NCI-H1436 (cell line): ENCODE measurements at regions not wholly inside any gene's neighbourhood (a gene's known extent, or its start where the extent isn't known, plus 50 kb on each side); places are given as distances from the start of the nearest gene placed in this dataset.

Experiments
- DNase-seq: peaks from one replicate; lab custom pipeline; 2025; lab: John Stamatoyannopoulos, UW

- DNase-seq = no peak
Measured at GRCh38 chr18:22114526-22115321, 54.7 kb upstream of the GATA6 start.

- DNase-seq = no peak
Measured at GRCh38 chr18:22115573-22115972, 53.8 kb upstream of the GATA6 start.
